GM12891 (cell line): ENCODE measurements at regions not wholly inside any gene's neighbourhood (a gene's known extent, or its start where the extent isn't known, plus 50 kb on each side); places are given as distances from the start of the nearest gene placed in this dataset.

Experiments
- DNase-seq: peaks from one replicate; pipeline ENCODE4 v3.0.0; 2011; ENCODE audit warnings: low spot score; ENCODE audit not compliant: insufficient read length
- FAIRE-seq: peaks from 2 replicates; lab custom pipeline; 2011; peaks lifted over from hg19 to GRCh38; lab: Jason Lieb, UNC
- PAX5 ChIP-seq: IDR thresholded peaks from 2 replicates; pipeline ENCODE4 v1.6.1; 2011; ENCODE audit warnings: low read length, moderate library complexity, mild to moderate bottlenecking; ENCODE audit not compliant: insufficient read depth, severe bottlenecking
- POLR2A ChIP-seq: IDR thresholded peaks from 2 replicates; pipeline ENCODE4 v1.6.1; 2011; ENCODE audit warnings: low read depth, low read length, control low read depth
- POLR2AphosphoS5 ChIP-seq: IDR thresholded peaks from 2 replicates; pipeline ENCODE4 v1.6.1; 2011; ENCODE audit warnings: low read depth, low read length, control low read depth
- POU2F2 ChIP-seq: IDR thresholded peaks from 2 replicates; pipeline ENCODE4 v1.6.1; 2011; ENCODE audit warnings: low read depth, mild to moderate bottlenecking, control low read depth, low read length, moderate library complexity
- SPI1 ChIP-seq: IDR thresholded peaks from 2 replicates; pipeline ENCODE4 v1.6.1; 2011; ENCODE audit warnings: low read depth, low read length, control low read depth
- TAF1 ChIP-seq: IDR thresholded peaks from 2 replicates; pipeline ENCODE4 v1.6.1; 2011; ENCODE audit warnings: low read depth, low read length, control low read depth

GRCh38 chr15:68871507-68871906 is 50.8 kb upstream of the ANP32A start:
- no peak for TF ChIP-seq SPI1
- no peak for TF ChIP-seq POU2F2
- no peak for TF ChIP-seq POLR2A
- TF ChIP-seq PAX5, result no peak
- TF ChIP-seq TAF1, result no peak
- no peak for TF ChIP-seq POLR2AphosphoS5
- DNase-seq, result no peak
- no peak for FAIRE-seq

- DNase-seq (no peak), FAIRE-seq (no peak)
- TF ChIP-seq POU2F2, result no peak
- no peak for TF ChIP-seq SPI1
- TF ChIP-seq POLR2A, result no peak
- TF ChIP-seq POLR2AphosphoS5, result no peak
- no peak for TF ChIP-seq TAF1
- TF ChIP-seq PAX5, result no peak
Measured at GRCh38 chr15:68874788-68875187, 54.1 kb upstream of the ANP32A start.

- DNase-seq, result peak; percentile 52
- TF ChIP-seq POLR2AphosphoS5 (no peak), PAX5 (no peak), TAF1 (no peak), POU2F2 (no peak), POLR2A (no peak)
- FAIRE-seq, result peak; percentile 79
Measured at GRCh38 chr15:68875377-68876116, 54.8 kb upstream of the SPESP1 start.

GRCh38 chr15:68877626-68878025 is 52.7 kb upstream of the SPESP1 start:
- DNase-seq (no peak), FAIRE-seq (no peak)
- TF ChIP-seq PAX5 (no peak), POLR2A (no peak), SPI1 (no peak), POLR2AphosphoS5 (no peak), POU2F2 (no peak), TAF1 (no peak)

GRCh38 chr15:68880382-68880781 is 49.9 kb upstream of the SPESP1 start:
- DNase-seq (no peak), FAIRE-seq (no peak)
- TF ChIP-seq POU2F2 (no peak), PAX5 (no peak), POLR2A (no peak), TAF1 (no peak), POLR2AphosphoS5 (no peak), SPI1 (no peak)
